ENCODE measurements at regions not wholly inside any gene's neighbourhood (a gene's known extent, or its start where the extent isn't known, plus 50 kb on each side); places are given as distances from the start of the nearest gene placed in this dataset.

- Histone ChIP-seq H3K4me3 (ENCODE audit: low read depth in 1 of 3, low read length in 3 of 3) (no peak overlapping the region), H3K9me3 (ENCODE audit: control insufficient read depth in 4 of 4, low read length in 3 of 4) (no peaks in the 10 kb centered on the region), H3K9ac (ENCODE audit: low read depth in 1 of 2, low read length in 2 of 2) (no peak overlapping the region), H3K4me1 (ENCODE audit: control insufficient read depth in 4 of 4, insufficient read depth in 4 of 4, low read length in 3 of 4) (no peaks in the 10 kb centered on the region), H3K27me3 (ENCODE audit: control insufficient read depth in 4 of 4, insufficient read depth in 4 of 4, low read length in 3 of 4) (no peaks in the 10 kb centered on the region), H3K27ac (ENCODE audit: low read depth in 1 of 2, low read length in 2 of 2) (no peak overlapping the region), H3K36me3 (ENCODE audit: control insufficient read depth in 4 of 4, insufficient read depth in 3 of 4, low read depth in 1 of 4, low read length in 3 of 4) (no peaks in the 10 kb centered on the region)
- WGBS: 66% methylated on average over 1 of the region's 1 CpG
- TF ChIP-seq NR2F2 (IDR thresholded peaks at IDR 0.05): no peak
- no peak for TF ChIP-seq YY1 (IDR thresholded peaks at IDR 0.05)
- TF ChIP-seq SP1 (IDR thresholded peaks at IDR 0.05): no peak
- no peak for TF ChIP-seq EGR1 (IDR thresholded peaks at IDR 0.05; ENCODE audit: low read depth in 2 of 2)
- TF ChIP-seq FOXA2 (IDR thresholded peaks at IDR 0.05): no peak
- TF ChIP-seq MAX (IDR thresholded peaks at IDR 0.05): no peak
- no peak for TF ChIP-seq RAD21 (IDR thresholded peaks at IDR 0.05)
- TF ChIP-seq RXRA (IDR thresholded peaks at IDR 0.05): no peak
- no peak for TF ChIP-seq REST (IDR thresholded peaks at IDR 0.05)
- no peak for TF ChIP-seq GABPA (IDR thresholded peaks at IDR 0.05 in 1 of 2, conservative IDR thresholded peaks at IDR 0.05 in 1 of 2)
- TF ChIP-seq HNF4G (IDR thresholded peaks at IDR 0.05): no peak
- no peak for TF ChIP-seq FOXA1 (IDR thresholded peaks at IDR 0.05)
- TF ChIP-seq TAF1 (conservative IDR thresholded peaks at IDR 0.05): no peak
- TF ChIP-seq ATF3 (IDR thresholded peaks at IDR 0.05): no peak
- TF ChIP-seq ZBTB33 (IDR thresholded peaks at IDR 0.05): no peak
- no peak for TF ChIP-seq JUND (IDR thresholded peaks at IDR 0.05)
- no peak for TF ChIP-seq HNF4A (conservative IDR thresholded peaks at IDR 0.05)
- DNase-seq (ENCODE audit: low spot score): no peak
Measured at GRCh38 chr4:11512871-11513270, 84.2 kb upstream of the HS3ST1 start.

- no peaks in the 10 kb centered on the region for H3K4me1 ChIP-seq (ENCODE audit: control insufficient read depth in 4 of 4, insufficient read depth in 4 of 4, low read length in 3 of 4)
- 49% methylated on average over 3 of the region's 3 CpGs for WGBS
- TF ChIP-seq GABPA (IDR thresholded peaks at IDR 0.05 in 1 of 2, conservative IDR thresholded peaks at IDR 0.05 in 1 of 2) (no peak), SP1 (IDR thresholded peaks at IDR 0.05) (no peak), FOXA1 (IDR thresholded peaks at IDR 0.05) (no peak), MAX (IDR thresholded peaks at IDR 0.05) (no peak), HNF4A (conservative IDR thresholded peaks at IDR 0.05) (no peak), RXRA (IDR thresholded peaks at IDR 0.05) (no peak), ZBTB33 (IDR thresholded peaks at IDR 0.05) (no peak), REST (IDR thresholded peaks at IDR 0.05) (no peak), NR2F2 (IDR thresholded peaks at IDR 0.05) (no peak), RAD21 (IDR thresholded peaks at IDR 0.05) (no peak), JUND (IDR thresholded peaks at IDR 0.05) (no peak), FOXA2 (IDR thresholded peaks at IDR 0.05) (no peak), HNF4G (IDR thresholded peaks at IDR 0.05) (no peak), ATF3 (IDR thresholded peaks at IDR 0.05) (no peak), EGR1 (IDR thresholded peaks at IDR 0.05; ENCODE audit: low read depth in 2 of 2) (no peak), TAF1 (conservative IDR thresholded peaks at IDR 0.05) (no peak)
Measured at GRCh38 chr4:11511321-11511720, 82.6 kb upstream of the HS3ST1 start.

More at GRCh38 chr4:11511321-11511720, 82.6 kb upstream of the HS3ST1 start:
- no peaks in the 10 kb centered on the region for H3K27me3 ChIP-seq (ENCODE audit: control insufficient read depth in 4 of 4, insufficient read depth in 4 of 4, low read length in 3 of 4)
- no peak overlapping the region for H3K27ac ChIP-seq (ENCODE audit: low read depth in 1 of 2, low read length in 2 of 2)
- H3K9ac ChIP-seq (ENCODE audit: low read depth in 1 of 2, low read length in 2 of 2): no peak overlapping the region
- H3K4me3 ChIP-seq (ENCODE audit: low read depth in 1 of 3, low read length in 3 of 3): no peak overlapping the region
- DNase-seq (ENCODE audit: low spot score): no peak
- H3K36me3 ChIP-seq (ENCODE audit: control insufficient read depth in 4 of 4, insufficient read depth in 3 of 4, low read depth in 1 of 4, low read length in 3 of 4): no peaks in the 10 kb centered on the region
- no peaks in the 10 kb centered on the region for H3K9me3 ChIP-seq (ENCODE audit: control insufficient read depth in 4 of 4, low read length in 3 of 4)
